ENCODE measurements at regions not wholly inside any gene's neighbourhood (a gene's known extent, or its start where the extent isn't known, plus 50 kb on each side); places are given as distances from the start of the nearest gene placed in this dataset.

- no peak for DNase-seq
Observed at GRCh38 chr9:118529624-118530214, 825.5 kb downstream of the TLR4 start.

- no peak for DNase-seq
Observed at GRCh38 chr9:118532592-118532991, 828.4 kb downstream of the TLR4 start.

GRCh38 chr9:118533101-118533500 is 828.9 kb downstream of the TLR4 start:
- no peak for DNase-seq

- no peak for DNase-seq
Observed at GRCh38 chr9:118533850-118534249, 829.6 kb downstream of the TLR4 start.

- DNase-seq: no peak
Observed at GRCh38 chr9:118536153-118536552, 832.0 kb downstream of the TLR4 start.

GRCh38 chr9:118538959-118539358 is 830.3 kb downstream of the BRINP1 start:
- no peak for DNase-seq

GRCh38 chr9:118553465-118553864 is 815.8 kb downstream of the BRINP1 start:
- no peak for DNase-seq

- DNase-seq: no peak
Observed at GRCh38 chr9:118554987-118555386, 814.2 kb downstream of the BRINP1 start.

- no peak for DNase-seq
Observed at GRCh38 chr9:118558026-118558425, 811.2 kb downstream of the BRINP1 start.

- DNase-seq: no peak
Observed at GRCh38 chr9:118558891-118559290, 810.3 kb downstream of the BRINP1 start.

GRCh38 chr9:118561051-118561450 is 808.2 kb downstream of the BRINP1 start:
- no peak for DNase-seq

GRCh38 chr9:118563677-118564076 is 805.6 kb downstream of the BRINP1 start:
- DNase-seq: no peak

- no peak for DNase-seq
Observed at GRCh38 chr9:118567861-118568260, 801.4 kb downstream of the BRINP1 start.

GRCh38 chr9:118568704-118569103 is 800.5 kb downstream of the BRINP1 start:
- no peak for DNase-seq

- DNase-seq: no peak
Observed at GRCh38 chr9:118569148-118569547, 800.1 kb downstream of the BRINP1 start.

GRCh38 chr9:118570066-118570465 is 799.2 kb downstream of the BRINP1 start:
- DNase-seq: no peak

- DNase-seq: no peak
Observed at GRCh38 chr9:118575341-118576070, 793.7 kb downstream of the BRINP1 start.

- DNase-seq: no peak
Observed at GRCh38 chr9:118577121-118577520, 792.1 kb downstream of the BRINP1 start.

GRCh38 chr9:118578467-118578866 is 790.8 kb downstream of the BRINP1 start:
- no peak for DNase-seq

GRCh38 chr9:118583414-118583813 is 785.8 kb downstream of the BRINP1 start:
- no peak for DNase-seq

GRCh38 chr9:118586978-118587377 is 782.3 kb downstream of the BRINP1 start:
- DNase-seq: no peak

- DNase-seq: no peak
Observed at GRCh38 chr9:118594428-118594827, 774.8 kb downstream of the BRINP1 start.

GRCh38 chr9:118595719-118596305 is 773.4 kb downstream of the BRINP1 start:
- no peak for DNase-seq

- DNase-seq: no peak
Observed at GRCh38 chr9:118596374-118597015, 772.7 kb downstream of the BRINP1 start.

Measured in CD4-positive, alpha-beta T cell treated with Interleukin-4 for 4 hours (primary cell).